Middle frontal gyrus (tissue), 1 donor: ENCODE measurements at regions not wholly inside any gene's neighbourhood (a gene's known extent, or its start where the extent isn't known, plus 50 kb on each side); places are given as distances from the start of the nearest gene placed in this dataset.
"Not testable (repeated sequence)": the region's sequence is repeated elsewhere in the genome, so short reads cannot be mapped to it uniquely, and the experiment has no call there.

ENCODE experiments used
- DNase-seq: peaks from one replicate; pipeline ENCODE4 v3.0.0-alpha.2; 2015; ENCODE audit warnings: low spot score; ENCODE audit errors: extremely low spot score

GRCh38 chr13:88824218-88824617 is 1153.0 kb downstream of the SLITRK5 start:
- DNase-seq: no peak

- DNase-seq: no peak
Measured at GRCh38 chr13:88840085-88840484, 1168.9 kb downstream of the SLITRK5 start.

DNA sequence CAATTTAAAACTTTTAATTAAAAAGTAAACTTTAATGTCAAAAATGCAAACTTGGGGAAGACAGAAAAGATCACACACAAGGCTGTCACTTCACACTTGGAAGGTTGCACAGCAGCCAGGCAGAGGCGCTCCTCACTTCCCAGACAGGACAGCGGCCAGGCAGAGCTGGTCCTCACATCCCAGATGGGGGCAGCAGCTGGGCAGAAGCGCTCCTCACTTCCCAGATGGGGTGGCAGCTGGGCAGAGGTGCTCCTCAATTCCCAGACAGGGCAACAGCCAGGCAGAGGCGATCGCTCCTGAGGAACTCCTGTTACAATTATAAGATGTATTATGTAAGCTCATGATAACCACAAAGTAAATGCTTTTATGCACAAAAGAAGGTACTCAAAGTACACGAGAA is 1181.1 kb downstream of the SLITRK5 start:
- DNase-seq: not testable (repeated sequence)

- DNase-seq: no peak
Measured at GRCh38 chr13:88857256-88857655, 1186.1 kb downstream of the SLITRK5 start.

GRCh38 chr13:88862095-88862620 is 1191.0 kb downstream of the SLITRK5 start:
- DNase-seq: no peak

DNA sequence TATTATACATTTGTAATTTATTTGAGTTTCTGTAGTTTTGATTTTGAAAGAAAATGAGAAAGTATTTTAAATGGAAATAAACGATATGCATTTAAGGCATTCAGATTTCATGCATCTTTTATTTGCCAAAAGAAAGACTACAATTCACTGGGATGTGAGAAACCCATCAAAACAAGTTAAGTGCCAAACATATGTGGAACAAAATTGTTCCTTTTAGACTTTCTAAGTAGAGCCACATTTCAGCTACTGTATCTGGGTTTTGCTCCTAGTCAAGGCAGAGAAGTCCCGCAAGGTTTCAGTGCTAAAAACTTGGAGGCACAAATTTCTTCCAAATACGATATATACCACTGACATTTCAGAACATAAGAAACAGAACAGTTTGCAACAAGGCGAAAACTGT is 1191.9 kb downstream of the SLITRK5 start:
- no peak for DNase-seq

DNA sequence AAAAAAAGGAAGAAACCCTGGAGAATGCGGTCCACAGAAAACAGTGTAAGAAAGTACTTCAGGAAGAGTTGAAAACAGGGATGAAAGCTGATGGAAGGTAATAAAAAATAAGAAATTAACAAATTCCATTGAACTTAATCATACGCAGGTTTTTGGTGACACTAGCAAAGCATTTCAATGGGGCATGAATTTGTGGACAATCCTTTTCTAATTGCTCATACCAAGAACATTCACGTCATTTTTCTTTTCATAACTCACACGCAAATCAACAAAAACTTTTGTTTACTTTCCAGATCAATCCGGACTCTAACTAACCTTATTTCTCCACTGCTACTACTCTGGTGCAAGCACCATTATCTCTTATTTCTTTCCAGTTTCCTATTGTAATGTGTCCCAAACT is 1195.0 kb downstream of the SLITRK5 start:
- DNase-seq: no peak

GRCh38 chr13:88883741-88884140 is 1212.6 kb downstream of the SLITRK5 start:
- no peak for DNase-seq

DNA sequence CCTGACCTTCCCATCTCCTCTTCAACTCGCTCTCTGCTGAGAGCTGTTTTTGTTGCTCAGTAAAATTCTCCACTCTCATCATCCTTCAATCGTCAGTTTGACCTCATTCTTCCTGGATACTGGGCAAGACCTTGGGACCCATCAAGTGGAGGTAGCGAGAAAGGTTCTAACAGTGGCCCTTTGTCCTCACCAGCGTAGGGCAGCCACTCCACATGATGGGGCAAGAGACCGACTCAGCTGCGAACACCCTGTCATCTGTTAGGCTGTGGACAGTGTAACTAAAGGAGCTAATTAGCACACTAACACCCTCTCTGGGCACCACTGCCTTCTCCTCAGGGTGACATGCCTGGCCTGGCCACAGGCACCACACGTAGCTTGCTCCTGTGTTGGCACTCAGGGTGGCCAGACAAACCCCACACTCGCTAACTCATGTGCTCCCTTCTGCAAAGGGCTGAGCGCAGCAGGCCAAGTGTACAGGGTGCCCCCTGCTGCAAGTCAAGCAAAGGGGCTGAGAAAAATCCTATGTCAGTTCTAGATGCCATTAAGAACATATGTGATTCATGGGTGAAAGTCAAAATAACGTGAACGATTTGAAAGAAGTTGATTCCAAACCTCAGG is 1216.0 kb downstream of the SLITRK5 start:
- DNase-seq: no peak

DNA sequence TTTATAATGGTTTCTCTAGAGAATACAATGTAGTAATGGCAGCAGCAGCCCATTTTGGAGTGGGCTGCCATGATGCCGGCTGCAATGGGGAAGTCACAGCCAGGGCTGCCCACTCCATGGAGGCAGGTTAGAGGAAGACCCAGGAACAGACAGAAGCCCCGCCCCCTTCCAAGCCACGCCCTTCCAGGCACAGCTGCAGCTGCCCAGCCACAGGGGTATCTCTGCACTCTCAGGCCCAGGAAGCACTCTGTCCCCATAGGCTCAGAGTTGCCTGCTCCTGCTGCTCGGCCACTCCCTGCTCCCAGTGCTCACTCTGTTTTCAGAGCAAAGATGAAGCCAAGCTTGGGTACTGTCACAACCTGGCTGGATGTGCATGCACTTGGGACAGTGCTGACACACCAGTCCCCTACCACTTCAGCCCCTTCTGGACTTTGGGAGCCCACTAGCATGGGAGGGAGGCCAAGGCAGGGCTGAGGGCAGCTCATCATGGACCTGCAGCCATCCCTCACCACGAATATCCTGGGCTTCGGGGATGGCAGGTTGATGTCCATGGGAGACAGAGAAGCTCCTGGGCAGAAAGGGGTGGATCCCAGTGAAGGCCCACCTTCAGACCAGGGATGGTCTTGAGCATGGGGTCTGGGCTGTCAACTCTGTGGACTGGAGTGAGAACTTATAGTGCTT is 1224.2 kb downstream of the SLITRK5 start:
- DNase-seq: no peak

DNA sequence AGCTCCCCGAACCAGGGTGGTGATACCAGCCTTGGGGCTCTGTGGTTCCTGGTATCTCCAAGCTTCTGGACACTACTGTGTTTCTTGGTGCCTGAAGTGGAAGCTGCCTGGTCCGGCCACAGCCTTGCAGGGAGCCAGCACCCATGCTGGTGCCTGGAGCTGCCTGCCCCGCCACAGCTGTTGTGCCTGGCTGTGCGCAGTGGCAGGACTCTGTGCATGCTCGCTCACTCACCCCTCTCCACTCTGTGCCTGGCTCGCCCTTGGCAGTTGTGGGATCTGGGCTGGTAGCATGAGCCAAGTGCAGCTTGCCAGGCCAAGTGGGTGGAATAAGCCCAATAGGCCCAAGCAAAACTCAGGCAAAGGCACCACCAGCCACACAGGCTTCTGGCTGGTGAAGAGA is 1225.3 kb downstream of the SLITRK5 start:
- DNase-seq: no peak

- no peak for DNase-seq
Measured at GRCh38 chr13:88908961-88909441, 1237.8 kb downstream of the SLITRK5 start.

- no peak for DNase-seq
Measured at GRCh38 chr13:88919970-88920628, 1248.9 kb downstream of the SLITRK5 start.

GRCh38 chr13:88925954-88926353 is 1254.8 kb downstream of the SLITRK5 start:
- DNase-seq: no peak

GRCh38 chr13:88926890-88927502 is 1255.8 kb downstream of the SLITRK5 start:
- no peak for DNase-seq

GRCh38 chr13:88932950-88933349 is 1261.8 kb downstream of the SLITRK5 start:
- no peak for DNase-seq

GRCh38 chr13:88937384-88937783 is 1266.2 kb downstream of the SLITRK5 start:
- no peak for DNase-seq

DNA sequence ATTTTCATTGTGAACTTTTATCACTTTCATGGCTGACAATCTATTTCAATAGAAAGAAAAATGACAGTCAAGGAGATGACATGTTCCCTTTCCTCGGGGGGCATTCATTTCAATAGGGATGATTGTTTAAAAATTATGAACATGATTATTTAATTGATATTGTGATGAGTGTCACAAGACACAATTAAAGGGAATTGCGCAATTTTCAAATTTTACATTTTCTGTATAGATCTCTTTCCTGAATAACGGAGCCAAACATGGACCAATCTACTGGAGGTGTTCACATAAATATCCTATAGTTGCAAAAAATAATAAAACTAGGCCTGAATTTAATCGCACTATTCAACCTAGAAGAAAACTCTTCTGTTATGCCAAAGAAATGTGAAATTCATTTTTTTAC is 1274.6 kb downstream of the SLITRK5 start:
- DNase-seq: no peak

DNA sequence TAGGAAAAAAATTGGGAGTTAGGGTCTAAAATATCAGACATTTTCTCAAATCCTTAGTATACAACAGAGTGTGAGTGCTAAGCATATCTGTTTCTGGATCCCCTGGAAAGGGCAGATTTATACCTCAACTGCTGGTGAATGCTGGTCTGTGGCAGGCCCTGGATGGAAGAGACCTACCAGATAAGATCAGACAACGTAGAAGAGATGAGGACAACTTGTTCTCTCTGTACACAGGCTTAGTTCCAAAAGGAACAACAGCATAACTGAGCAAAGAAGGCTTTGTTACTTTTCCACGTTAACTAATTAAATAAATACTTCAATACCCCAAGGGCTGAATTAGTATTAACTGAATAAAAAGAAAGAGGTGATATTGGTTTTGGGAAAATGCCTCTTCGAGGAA is 1277.3 kb downstream of the SLITRK5 start:
- no peak for DNase-seq

DNA sequence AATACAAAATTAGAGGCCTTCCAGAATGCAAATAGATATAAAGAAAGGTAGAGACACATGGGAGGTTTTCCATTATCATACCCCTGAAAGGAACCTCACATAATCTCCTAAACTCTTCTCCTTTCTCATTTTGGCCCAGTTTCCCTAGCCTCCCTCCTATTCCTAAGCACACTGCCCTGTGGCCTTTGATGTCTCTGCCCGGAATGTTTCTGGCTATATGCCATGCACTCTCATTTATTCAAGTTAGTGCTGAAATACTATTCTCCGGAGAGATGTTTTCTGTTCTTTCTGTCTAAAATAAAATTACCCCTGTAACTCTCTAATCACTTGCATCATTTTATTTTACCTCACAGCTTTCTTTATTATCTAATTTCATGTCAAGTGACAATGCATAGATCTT is 1287.7 kb downstream of the SLITRK5 start:
- no peak for DNase-seq

DNA sequence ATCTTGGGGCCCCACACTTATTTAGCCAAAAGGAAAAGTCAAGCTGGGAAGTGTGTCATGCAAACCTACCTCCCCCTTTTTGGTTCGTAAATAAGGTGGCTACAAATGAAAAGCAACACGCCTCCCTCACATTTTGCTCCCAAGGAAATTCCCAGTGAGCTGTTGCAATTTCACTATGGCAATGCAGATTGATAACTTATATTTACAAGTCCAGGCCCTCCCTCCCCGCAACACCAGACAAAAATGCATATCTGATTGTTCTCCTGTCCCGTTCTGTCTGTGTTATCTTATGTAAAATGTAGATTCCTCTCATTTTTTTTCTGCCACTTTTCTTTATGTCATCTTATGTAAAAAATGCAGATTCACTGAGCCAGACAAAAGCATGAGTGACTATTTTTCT is 1305.3 kb downstream of the SLITRK5 start:
- no peak for DNase-seq

DNA sequence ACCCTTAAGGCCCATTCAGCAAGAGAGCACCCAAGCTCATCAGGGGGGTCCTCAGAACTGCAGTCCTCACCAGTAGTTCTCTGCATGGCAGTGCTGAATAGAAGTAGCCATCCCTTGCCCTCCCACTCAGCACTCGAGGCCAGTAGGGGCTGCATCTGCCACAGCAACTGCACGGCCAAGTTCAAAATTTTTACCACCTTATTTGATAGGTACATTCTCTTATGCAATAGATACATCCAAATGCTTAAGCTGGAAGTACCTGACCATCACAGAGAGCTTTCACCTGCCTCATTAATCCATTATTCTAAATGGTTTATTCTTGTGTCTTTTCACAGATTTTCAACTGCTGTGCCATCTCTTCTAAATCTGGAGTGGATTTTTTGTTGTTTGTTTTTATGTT is 1307.4 kb downstream of the SLITRK5 start:
- DNase-seq: no peak
